ENCODE measurements at regions not wholly inside any gene's neighbourhood (a gene's known extent, or its start where the extent isn't known, plus 50 kb on each side); places are given as distances from the start of the nearest gene placed in this dataset.

GRCh38 chr9:38285236-38285635, 107.3 kb upstream of the ALDH1B1 start:
- TF ChIP-seq TAF1 (IDR thresholded peaks at IDR 0.05; ENCODE audit: borderline replicate concordance, low read depth, low read length) (no peak), POLR2A (IDR thresholded peaks at IDR 0.05; ENCODE audit: low read depth, low read length) (no peak), POLR2AphosphoS5 (IDR thresholded peaks at IDR 0.05; ENCODE audit: low read depth, low read length) (no peak)
